CD4-positive, alpha-beta T cell treated with Interleukin-2 at 100 ng/mL for 4 hours (primary cell): ENCODE measurements at regions not wholly inside any gene's neighbourhood (a gene's known extent, or its start where the extent isn't known, plus 50 kb on each side); places are given as distances from the start of the nearest gene placed in this dataset.

Experiments
- DNase-seq: peaks from one replicate; pipeline ENCODE4 v3.0.0-alpha.2; 2020; ENCODE audit warnings: low spot score

DNA sequence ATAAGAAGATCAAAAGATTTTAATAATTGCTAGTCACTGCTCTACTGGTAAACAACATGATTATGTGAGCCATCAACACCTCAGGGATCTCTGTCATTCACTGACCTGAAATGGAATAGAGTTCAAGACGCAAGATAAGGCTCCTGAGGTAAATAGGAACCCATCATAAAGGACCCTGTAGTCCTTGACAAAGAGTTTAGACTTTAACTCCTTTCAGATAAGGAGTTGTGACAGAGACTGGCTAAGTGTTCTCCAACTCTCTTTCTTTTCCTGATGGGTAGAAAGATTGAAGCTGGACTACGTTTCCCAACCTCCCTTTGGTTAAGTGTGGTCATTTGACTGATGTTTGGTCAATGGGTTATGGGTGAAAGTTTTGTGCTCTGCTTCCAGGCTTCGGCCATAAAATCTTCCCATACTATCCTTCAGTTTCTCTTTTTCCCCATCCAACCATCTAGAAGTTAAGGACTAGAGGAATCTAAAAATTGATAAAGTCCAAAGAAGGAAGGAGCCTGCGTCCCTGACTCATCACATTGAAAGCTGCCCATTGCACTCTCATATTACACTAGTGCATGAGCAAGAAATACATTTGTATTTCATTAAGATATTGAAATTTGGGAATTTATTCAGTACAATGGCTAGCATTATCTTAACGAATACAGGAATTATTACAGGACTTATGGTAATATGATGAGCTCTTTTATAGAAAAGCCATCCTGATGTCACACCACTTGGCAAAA is 293.7 kb upstream of the ACVR2A start:
- DNase-seq: no peak

DNA sequence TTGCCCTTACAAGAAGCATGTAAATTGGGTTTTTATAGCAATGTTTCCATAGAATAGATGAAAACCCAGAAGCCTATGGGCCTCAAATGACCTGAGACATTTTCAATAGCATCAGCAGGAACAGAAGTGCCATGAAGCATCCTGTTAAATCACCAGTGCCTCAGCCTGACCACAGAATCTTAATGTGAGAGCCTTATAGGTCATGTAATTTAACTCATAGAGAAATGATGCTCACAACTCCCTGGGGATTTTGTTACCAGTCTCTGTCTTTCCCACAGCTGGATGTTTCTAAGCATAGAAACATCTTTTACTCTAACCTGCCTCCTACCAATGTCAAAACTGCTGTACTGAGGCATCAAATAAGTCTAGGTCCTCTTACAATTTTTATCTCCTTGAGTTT is 295.8 kb upstream of the ACVR2A start:
- no peak for DNase-seq

DNA sequence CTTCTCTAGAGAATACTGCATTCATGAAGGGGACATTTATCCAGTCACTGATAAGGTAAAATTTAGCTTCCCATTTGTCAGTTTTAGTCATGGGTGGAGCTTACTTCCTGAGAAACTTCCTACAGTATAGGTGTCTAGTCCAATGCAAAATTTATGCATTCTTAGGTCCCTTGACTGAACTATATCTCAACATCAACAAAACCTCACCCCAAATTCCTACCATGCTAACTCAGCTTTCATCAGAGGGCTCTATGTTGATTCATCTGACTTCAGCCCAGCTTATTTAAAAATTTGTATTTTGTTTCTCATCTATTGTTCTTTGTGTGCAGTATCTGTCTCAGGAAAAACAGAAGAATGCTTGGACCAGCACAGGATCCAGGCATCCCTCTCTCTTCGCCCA is 296.4 kb upstream of the ACVR2A start:
- no peak for DNase-seq

DNA sequence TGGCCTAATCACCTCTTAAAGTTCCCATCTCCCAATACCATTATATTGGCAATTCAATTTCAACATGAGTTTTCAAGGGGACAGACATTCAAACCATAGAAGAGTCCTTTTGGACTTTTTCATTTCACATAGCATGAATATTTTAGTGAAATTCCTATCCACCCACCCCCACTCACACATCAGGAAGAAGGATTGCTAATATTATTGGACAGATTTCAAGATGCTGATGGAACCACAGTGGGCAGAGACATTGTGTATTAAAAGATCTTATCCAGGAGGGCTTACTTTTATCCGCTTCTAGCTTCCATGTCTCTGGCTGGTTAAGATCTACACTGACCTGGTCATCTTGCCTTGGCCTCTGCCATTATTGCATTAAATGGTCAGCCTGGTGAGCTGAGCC is 297.4 kb upstream of the ACVR2A start:
- DNase-seq: no peak

DNA sequence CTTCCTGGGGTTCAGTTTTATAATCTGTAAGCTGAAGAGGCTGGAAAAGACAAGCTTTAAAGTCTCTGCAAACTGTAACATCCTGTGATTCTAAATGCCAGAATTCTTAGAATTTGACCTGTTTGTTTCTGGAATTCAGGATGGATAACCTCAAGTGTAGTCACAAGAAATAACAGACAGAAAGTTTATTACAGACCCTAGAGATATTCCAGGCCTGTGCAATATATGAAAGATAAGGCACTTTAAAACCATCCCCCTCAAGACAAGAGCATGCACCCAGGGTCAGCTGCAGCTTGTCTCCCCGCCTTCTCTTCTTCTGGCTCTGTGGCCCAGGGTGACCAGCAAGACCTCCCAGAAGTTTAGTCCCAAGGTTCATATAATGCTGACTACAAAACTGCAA is 298.7 kb upstream of the ACVR2A start:
- no peak for DNase-seq

DNA sequence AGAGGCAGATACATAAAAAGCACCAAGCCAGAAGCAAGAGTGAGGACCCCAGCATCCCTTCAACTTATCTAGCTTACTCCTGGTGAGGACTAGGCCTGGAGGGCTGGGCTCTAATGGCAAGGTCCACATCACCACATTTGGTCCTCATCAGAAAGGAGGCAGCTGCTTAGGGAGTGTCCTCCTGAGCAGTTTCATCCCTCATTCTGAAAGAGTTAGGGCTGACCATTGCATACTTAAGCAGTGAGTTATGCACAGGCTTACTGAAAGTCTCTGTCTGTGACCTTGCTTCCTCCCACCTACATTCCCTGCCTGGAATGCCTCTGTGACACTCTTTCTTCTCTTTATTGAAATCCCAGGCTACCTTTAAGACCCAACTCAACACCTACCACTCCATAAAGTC is 301.8 kb upstream of the ACVR2A start:
- DNase-seq: no peak

DNA sequence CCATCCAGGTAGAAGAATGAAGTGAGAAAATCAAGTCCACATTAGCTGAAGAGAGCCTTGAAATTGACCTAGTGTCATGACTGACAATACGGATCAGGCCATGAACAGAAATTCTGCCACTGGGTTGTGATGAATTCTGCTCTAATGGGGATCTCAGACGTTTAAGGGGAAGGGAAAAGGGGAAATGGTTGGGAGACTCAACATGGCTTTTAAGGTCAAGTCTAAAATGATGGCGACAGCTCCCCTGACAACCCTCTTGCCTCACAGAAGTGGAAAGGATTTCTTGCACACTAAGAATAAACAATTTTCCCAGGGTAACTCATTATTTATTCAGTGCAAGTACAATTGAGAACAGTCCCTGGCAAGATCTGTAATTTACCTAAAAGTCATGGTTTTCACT is 302.5 kb upstream of the ACVR2A start:
- DNase-seq: no peak

DNA sequence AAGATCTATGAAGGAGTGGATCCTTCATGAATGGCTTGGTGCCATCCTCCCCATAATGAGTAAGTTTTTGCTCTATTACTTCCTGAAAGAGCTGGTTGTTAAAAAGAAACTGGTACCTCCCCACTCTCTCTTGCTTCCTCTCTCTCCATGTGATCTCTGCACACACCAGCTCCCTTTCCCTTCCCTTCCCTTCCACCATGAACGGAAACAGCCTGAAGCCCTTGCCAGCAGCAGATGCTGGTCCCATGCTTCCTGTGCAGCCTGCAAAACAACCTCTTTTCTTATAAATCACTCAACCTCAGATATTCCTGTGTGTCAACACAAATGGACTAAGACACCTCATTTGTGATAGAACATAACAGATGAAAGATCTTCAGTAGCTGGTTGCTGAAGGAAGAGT is 303.5 kb upstream of the ACVR2A start:
- DNase-seq: no peak

DNA sequence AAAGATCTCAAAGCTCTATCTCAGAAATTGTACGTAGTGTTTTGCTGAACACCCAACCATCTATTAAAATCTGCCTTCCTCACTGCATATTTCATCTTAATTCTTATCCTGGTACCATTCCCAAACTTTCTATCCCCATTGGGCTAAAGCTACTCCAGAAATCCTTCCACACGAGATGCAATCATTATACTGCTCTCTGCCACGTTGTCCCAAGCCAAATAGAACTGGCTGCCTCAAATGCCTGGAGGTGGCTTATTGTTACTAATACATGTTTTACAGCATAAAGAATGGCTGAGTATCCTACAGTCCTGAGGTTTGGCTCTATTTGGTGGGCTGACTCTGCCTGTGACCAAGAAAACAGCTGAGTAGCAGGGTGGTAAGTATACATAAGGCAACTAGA is 306.0 kb upstream of the ACVR2A start:
- no peak for DNase-seq

DNA sequence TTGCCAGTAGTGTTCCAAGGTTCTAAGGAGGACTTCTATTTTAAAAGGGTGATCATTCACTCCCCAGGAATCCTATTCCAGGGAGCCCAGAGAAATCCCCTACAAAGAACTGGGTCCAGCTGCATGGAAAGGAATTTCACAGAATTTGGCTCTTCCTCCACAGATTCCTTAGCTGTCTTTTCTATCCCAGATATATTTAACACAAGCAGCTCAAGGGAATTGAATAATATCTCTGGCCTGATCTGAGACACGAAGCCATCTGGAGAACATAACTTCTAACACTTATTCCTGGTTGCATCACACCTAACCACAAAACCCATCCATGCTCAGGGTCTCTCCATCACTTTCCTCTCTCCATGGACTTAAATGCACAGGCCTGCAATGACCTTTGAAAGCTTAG is 306.7 kb upstream of the ACVR2A start:
- no peak for DNase-seq

DNA sequence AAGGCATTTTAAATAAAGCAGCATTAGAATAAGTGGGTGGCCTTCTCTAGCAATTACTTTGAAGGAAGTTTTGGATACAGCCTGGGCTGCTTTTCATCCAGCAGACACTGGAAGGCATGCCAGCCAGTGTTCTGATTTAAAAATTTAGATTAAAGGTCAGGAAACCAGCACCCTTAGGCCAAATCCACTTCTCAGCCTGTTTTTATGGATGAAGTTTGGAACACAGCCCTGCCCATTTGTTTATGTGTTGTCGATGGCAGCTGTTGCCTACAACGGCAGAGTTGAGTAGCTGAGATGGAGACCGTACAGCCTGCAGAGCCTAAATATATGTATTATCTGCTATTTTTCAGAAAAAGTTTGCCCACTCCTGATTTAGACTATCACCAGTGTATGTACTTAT is 313.6 kb upstream of the ACVR2A start:
- no peak for DNase-seq

DNA sequence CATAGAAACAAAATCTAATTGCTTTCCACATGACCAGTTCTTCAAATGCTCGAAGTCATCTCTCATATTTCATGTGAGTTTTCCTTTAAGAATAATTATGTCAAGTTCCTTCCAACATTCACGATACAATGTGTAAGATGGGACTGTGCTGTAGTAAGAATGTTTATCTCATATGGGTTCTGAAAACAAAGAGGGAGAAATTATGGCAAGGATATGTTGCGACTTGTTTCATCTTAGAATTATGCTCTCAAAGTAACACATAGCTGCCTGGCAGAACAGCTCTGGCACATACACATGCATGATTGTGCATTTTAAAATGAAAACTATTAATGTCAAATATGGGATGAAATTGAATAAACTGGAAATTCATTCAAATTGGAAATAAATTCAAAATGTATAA is 314.8 kb upstream of the ACVR2A start:
- DNase-seq: no peak

DNA sequence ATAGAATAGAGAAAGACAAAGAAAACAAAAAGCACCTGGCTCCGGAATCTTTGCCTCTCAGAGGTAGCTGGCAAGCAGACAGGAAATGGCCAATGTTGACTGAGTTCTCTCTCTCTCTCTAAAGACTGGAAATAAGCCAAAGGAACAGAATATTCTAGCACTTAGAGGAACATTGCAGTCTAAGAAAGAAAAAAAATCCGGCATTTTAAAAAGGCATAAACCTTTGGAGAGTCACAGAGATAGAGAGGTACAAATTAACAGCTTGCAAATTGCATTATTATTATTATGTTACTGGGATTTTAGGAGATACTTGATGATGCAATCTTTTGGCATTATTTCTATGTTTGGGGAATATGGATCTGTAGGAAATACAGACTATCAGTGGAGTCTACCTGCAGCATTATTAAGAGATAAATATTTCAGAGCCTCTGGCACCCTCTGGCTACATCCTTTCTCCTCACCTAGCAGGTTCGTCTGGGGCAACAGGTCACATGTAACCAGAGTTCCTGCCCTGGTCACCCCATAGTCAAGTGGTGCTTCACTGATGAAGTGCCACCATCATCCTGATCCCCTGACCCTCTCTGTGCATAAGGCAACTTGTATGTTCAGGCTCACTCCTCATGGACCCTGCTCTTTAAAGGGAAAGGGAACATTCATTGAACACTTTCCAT is 318.9 kb upstream of the ACVR2A start:
- DNase-seq: no peak

DNA sequence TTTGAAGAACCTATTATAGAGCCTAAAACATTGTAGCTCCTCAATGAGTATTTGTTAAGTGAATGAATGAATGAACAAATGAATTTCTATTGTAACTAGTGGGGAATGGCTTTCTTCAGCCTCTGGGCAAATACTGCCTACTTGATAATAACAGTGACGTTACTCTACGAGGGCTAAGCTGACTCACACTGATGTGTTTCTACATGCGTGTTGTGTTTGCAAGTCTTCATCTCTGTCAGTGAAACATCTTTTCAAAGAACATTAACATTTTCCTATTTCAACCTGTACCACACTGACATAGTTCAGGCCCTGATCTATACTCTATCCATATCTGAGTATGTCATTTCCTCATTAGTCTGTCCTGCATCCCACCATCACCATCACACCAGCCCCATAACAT is 319.9 kb upstream of the ACVR2A start:
- no peak for DNase-seq

DNA sequence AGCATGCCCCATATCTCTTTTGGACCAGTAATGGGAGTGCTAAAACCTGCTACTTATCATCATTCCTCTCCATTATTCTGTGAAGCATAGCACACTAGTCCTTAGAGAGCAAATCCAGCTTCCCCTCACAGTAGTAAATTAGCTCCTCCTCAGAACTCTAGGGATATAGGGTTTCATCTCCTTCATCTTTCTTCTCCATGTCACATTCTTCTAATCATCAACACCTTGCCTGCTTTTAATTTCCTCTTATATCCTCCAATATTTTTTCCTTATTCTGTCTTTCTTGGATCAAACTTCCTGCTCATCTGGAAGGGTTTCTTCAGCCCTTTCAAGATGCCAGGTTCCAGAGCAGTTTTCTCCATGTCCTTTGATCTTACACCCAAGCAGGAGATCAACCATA is 321.4 kb upstream of the ACVR2A start:
- DNase-seq: no peak

DNA sequence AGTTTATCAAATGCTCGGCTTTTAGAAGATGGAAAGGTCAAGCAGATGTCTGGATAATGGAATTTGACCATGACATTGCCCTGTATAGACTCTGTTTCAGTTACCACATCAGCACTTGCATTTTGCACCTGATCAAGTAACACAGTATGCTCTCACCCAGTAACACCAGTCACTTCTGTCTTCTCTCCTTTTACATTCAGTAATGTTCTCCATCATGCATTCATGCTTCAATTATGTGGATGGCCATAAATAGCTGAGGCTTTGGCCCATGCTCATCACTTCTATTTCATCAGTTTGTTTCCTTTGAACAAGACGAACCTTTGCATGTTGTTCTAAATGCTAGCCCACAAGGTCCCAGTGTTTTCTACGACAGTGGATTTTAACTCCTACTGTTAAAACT is 322.9 kb upstream of the ACVR2A start:
- no peak for DNase-seq

DNA sequence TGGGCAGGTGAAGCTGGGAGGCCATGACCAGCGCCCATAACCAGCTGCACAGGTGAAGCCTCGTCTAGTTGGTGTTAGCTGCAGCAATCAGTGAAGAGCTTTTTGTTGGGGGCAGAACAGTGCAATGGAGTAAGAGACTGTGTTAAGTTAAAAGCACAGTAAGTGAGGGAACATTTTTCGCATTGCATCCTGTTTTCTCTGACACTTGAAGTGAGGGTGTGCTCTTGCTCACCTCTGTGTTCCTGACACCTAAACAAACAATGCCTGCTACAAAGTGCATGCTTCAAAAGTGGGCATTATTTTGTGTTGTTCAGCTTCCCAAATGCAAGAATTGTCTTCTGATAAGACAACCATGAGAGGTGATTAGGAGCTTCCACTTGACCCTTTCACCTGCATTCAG is 324.0 kb upstream of the ACVR2A start:
- DNase-seq: no peak

DNA sequence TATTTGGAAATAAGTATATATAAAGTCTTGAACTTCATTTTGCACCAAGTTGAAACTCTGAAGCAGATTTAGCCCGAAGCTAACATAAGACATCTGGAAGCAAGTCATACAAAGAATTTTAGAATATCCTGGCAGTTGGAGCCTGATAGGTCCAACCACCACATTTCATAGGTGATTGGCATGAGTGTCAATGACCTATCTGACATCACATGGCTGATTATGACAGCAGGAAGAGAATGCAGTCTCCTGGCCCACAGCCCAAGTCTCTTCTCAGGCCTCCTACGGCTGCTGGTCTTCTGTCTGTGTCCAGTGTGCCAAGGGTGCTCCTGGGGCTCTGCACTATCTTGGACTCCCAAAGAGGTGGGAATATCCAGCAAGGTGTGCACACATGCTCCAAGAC is 325.7 kb upstream of the ACVR2A start:
- DNase-seq: no peak

DNA sequence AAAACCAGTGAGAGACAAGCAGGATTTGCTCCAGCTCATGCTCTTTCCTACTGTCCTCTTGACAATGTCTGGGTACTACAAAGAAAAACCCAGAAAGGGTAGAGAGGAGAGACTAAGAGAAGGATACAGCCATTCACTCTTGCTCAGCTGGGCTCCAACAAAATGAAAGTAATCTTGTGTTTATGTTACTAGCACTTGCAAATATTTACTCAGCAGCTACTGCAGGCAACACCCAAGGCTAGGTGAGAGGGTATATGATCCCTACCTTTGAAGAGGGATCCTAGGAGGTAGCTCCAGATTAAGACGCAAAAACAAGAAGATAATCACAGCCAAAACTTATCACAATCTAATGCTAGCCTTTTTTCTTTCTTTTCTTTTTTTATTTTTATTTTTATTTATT is 329.6 kb upstream of the ACVR2A start:
- no peak for DNase-seq

DNA sequence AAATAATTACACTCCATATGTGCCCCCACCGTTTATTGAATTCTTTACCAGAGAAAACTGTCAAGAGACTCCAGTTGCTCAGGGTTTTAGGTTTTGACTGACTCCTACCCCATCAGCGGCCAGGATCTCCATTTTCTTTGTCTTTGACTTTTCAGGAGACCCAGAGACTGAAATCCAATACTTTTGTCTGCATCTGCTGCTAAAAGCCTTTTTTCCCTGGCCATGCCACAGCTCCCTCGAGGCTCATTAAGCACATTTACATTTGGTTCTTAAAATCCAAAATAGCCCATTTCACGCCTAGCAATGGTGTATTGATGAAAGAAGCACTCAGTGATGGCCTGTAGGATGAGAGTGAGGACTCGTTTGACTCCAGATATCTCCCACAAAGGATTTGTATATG is 332.6 kb upstream of the ACVR2A start:
- DNase-seq: no peak

DNA sequence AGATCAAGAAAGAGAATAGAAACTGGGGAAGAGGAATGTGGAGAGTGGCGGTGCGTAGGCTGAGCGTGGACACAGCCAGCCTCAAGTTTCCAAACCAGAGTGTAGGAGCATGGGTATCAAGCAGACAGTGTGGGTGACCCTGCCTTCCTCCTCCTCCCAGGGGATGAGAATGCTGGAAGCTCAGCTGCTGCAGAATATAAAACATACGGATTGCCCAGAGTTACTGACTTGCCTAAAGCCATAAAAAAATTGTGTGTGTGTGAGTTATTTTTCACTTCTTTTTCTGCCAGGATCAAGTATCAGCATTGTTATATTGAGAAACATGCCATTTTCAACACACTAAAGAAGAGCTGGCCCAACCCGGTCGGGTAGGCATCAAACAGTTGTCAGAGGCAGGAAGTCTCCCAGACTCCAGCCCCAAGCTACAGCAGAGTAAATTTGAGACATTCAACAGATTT is 333.3 kb upstream of the ACVR2A start:
- DNase-seq: peak; percentile 4

DNA sequence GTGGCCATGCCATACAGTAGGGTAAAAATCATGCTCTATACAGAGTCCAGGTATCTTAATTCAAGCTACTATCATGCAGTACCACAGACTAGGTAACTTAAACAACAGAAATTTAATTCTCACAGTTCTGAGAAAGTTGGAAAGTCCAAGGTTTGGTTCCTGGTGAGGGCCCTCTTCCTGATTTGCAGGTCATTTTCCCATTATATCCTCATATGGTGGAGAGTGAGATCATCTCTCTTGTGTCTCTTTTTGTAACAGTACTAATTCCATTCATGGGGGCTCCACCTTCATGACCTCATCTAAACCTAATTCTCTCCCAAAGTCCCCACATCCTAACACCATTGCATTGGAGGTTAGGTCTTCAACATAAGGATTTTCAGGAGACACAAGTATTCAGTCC is 335.0 kb upstream of the ACVR2A start:
- no peak for DNase-seq

DNA sequence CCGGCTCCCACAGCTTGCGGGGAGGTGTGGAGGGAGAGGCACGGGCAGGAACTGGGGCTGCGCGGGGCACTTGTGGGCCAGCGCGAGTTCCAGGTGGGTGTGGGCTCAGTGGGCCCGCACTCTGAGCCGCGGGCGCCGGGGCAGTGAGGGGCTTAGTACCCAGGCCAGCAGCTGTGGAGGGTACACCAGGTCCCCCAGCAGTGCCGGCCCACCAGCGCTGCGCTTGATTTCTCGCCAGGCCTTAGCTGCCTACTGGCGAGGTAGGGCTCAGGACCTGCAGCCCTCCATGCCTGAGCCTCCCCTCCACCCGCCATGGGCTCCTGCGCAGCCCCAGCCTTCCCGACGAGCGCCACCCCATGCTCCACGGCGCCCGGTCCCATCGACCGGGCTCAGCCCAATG is 337.9 kb upstream of the ACVR2A start:
- DNase-seq: no peak

DNA sequence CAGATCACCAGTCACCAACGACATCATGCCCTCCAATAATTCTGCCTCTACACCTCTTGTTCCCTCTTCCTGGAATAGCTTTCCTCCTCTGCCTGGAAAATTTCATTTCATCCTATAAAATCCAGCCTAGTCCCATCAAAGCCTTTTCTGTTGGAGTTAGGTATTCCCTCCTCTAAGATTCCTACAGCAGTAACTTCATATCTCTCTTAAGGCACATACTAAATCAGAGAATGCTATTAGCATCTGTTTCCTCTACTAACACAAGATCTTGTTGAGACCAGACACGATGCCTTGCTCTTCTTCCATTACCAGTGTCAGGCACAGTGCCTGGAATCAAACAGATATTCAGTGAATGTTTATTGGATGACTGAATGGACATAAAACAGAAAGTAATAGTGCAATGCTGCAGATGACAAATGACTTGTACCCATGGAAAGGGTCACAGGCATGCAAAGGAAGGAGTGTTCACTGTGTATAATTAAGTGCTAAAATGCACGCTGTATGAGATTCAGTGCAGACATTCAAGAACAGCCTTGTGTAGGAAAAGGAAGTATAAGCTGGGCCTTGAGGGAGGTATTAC is 342.0 kb upstream of the ACVR2A start:
- no peak for DNase-seq
